ENCODE measurements at regions not wholly inside any gene's neighbourhood (a gene's known extent, or its start where the extent isn't known, plus 50 kb on each side); places are given as distances from the start of the nearest gene placed in this dataset.

DNA sequence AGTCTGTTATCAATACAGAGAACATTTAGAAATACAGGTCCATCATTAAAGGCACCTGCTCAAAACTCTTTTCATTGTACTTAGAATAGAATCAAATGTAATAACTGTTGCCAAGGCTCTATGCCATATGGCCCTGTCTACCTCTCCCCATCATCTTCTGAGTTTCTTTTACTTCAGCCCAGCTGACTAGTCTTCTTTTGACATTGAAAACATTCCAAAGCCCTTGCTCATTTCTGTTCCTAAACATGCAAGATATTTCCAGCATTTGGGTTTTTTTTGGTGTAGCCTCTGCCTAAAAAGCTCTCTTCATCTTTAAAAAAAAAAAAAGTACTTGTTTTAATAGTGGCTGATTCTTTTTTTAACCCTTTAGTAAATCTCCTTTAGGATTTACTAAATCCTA lies 165.5 kb upstream of the SMIM30 start:
- no peaks in the 10 kb centered on the region for H3K9me3 Mint-ChIP-seq
- H3K4me1 ChIP-seq = no peaks in the 10 kb centered on the region
- no peak for TF ChIP-seq EZH2 (IDR thresholded peaks at IDR 0.05)
- TF ChIP-seq, protein P1, sequence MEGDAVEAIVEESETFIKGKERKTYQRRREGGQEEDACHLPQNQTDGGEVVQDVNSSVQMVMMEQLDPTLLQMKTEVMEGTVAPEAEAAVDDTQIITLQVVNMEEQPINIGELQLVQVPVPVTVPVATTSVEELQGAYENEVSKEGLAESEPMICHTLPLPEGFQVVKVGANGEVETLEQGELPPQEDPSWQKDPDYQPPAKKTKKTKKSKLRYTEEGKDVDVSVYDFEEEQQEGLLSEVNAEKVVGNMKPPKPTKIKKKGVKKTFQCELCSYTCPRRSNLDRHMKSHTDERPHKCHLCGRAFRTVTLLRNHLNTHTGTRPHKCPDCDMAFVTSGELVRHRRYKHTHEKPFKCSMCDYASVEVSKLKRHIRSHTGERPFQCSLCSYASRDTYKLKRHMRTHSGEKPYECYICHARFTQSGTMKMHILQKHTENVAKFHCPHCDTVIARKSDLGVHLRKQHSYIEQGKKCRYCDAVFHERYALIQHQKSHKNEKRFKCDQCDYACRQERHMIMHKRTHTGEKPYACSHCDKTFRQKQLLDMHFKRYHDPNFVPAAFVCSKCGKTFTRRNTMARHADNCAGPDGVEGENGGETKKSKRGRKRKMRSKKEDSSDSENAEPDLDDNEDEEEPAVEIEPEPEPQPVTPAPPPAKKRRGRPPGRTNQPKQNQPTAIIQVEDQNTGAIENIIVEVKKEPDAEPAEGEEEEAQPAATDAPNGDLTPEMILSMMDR (IDR thresholded peaks at IDR 0.05) = no peak
- no peak for TF ChIP-seq EZH2phosphoT487 (IDR thresholded peaks at IDR 0.05)

DNA sequence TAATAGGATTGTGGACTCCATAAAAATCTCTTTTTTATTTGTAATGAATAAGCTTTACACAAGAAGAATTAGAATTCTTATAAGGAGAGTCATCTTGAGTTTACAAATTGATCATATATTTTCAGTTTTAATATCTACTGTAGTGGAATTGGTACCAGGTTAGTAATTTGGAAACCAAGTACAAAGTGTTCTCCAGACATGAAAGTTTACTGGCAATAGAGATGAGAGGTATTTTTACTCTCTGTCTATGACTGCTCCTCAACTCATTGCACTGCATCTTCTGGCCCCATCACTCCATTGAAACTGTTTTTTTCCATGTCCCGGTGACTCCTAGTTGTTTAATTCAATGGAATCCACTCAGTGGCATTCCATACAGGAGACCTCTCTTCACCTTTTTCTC lies 164.5 kb upstream of the SMIM30 start:
- no peaks in the 10 kb centered on the region for H3K36me3 Mint-ChIP-seq
- no peak for TF ChIP-seq EZH2 (IDR thresholded peaks at IDR 0.05)
- TF ChIP-seq EZH2phosphoT487 (IDR thresholded peaks at IDR 0.05) = no peak
- TF ChIP-seq, protein P1 (IDR thresholded peaks at IDR 0.05) = no peak
- no peak overlapping the region for H2AFZ ChIP-seq (replicated peaks)
- no peaks in the 10 kb centered on the region for H3K9me3 ChIP-seq (ENCODE audit: low read depth)
- H3K9ac ChIP-seq = no peak overlapping the region
- no peaks in the 10 kb centered on the region for H3K79me2 ChIP-seq (ENCODE audit: low read depth)
- H3K4me1 Mint-ChIP-seq = no peaks in the 10 kb centered on the region
- peaks cover 4% of the 10 kb centered on the region for H3K27me3 Mint-ChIP-seq (ENCODE audit: insufficient read depth, low read depth)
- no peaks in the 10 kb centered on the region for H3K36me3 ChIP-seq
- no peaks in the 10 kb centered on the region for H3F3A ChIP-seq (ENCODE audit: low read depth)
- no peak overlapping the region for H3K4me2 ChIP-seq
- no peak for DNase-seq (ENCODE audit: low spot score)
- H3K4me3 Mint-ChIP-seq = no peak overlapping the region
- no peak overlapping the region for H3K4me3 ChIP-seq
- H3K27me3 ChIP-seq = no peaks in the 10 kb centered on the region
- no peaks in the 10 kb centered on the region for H3K9me3 Mint-ChIP-seq
- H3K4me1 ChIP-seq = no peaks in the 10 kb centered on the region
- H4K20me1 ChIP-seq (ENCODE audit: low read depth) = no peaks in the 10 kb centered on the region
- no peak overlapping the region for H3K27ac Mint-ChIP-seq
- no peak overlapping the region for H3K27ac ChIP-seq

More for the DNA sequence above, 165.5 kb upstream of the SMIM30 start:
- Histone ChIP-seq H3K9me3 (ENCODE audit: low read depth) (no peaks in the 10 kb centered on the region), H3K27me3 (no peaks in the 10 kb centered on the region), H2AFZ (replicated peaks) (no peak overlapping the region), H3K9ac (no peak overlapping the region), H3F3A (ENCODE audit: low read depth) (no peaks in the 10 kb centered on the region), H3K27ac (no peak overlapping the region), H3K4me3 (no peak overlapping the region), H4K20me1 (ENCODE audit: low read depth) (no peaks in the 10 kb centered on the region), H3K79me2 (ENCODE audit: low read depth) (no peaks in the 10 kb centered on the region), H3K36me3 (no peaks in the 10 kb centered on the region), H3K4me2 (no peak overlapping the region)
- no peak overlapping the region for H3K27ac Mint-ChIP-seq
- H3K27me3 Mint-ChIP-seq (ENCODE audit: insufficient read depth, low read depth) = peaks cover 4% of the 10 kb centered on the region
- H3K4me1 Mint-ChIP-seq = no peaks in the 10 kb centered on the region
- no peak for DNase-seq (ENCODE audit: low spot score)
- H3K4me3 Mint-ChIP-seq = no peak overlapping the region
- H3K36me3 Mint-ChIP-seq = no peaks in the 10 kb centered on the region

DNA sequence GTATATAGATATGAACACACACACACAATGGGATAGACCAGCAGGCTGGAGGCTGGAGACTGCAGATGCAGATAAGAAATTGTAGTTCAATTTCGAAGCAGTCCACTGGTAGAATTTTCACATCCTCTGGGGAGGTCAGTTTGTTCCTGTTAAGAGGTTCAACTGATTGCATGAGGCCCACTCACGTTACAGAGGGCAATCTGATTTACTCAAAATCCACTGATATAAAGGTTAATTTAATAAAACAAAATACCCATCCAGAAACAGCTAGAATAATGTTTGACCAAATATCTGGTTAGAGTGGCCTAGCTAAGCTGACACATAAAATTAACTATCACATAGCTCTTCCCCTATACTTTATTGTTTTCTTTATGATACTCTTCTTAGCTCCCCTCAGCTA lies 162.9 kb upstream of the SMIM30 start:
- Mint-ChIP-seq H3K27me3 (ENCODE audit: insufficient read depth, low read depth) (peaks cover 4% of the 10 kb centered on the region), H3K9me3 (peaks cover 5% of the 10 kb centered on the region), H3K27ac (no peak overlapping the region), H3K4me1 (no peaks in the 10 kb centered on the region), H3K4me3 (no peak overlapping the region), H3K36me3 (no peaks in the 10 kb centered on the region)
- Histone ChIP-seq H2AFZ (replicated peaks) (no peak overlapping the region), H3K4me3 (no peak overlapping the region), H3K4me1 (no peaks in the 10 kb centered on the region), H3K9ac (no peak overlapping the region), H3K4me2 (no peak overlapping the region), H3K79me2 (ENCODE audit: low read depth) (no peaks in the 10 kb centered on the region), H3F3A (ENCODE audit: low read depth) (no peaks in the 10 kb centered on the region), H3K9me3 (ENCODE audit: low read depth) (no peaks in the 10 kb centered on the region), H3K27me3 (no peaks in the 10 kb centered on the region), H3K36me3 (no peaks in the 10 kb centered on the region), H4K20me1 (ENCODE audit: low read depth) (no peaks in the 10 kb centered on the region), H3K27ac (no peak overlapping the region)
- DNase-seq (ENCODE audit: low spot score) = no peak
- TF ChIP-seq EZH2phosphoT487 (IDR thresholded peaks at IDR 0.05) = no peak
- TF ChIP-seq, protein P1 (IDR thresholded peaks at IDR 0.05) = no peak
- TF ChIP-seq EZH2 (IDR thresholded peaks at IDR 0.05) = no peak
